ENCODE measurements at regions not wholly inside any gene's neighbourhood (a gene's known extent, or its start where the extent isn't known, plus 50 kb on each side); places are given as distances from the start of the nearest gene placed in this dataset.

- no peak for TF ChIP-seq ZBTB7A (IDR thresholded peaks at IDR 0.05; ENCODE audit: low read depth)
- no peak for TF ChIP-seq TEAD4 (IDR thresholded peaks at IDR 0.05)
- no peak for TF ChIP-seq CEBPB (IDR thresholded peaks at IDR 0.05)
- TF ChIP-seq RAD21 (IDR thresholded peaks at IDR 0.05; ENCODE audit: low read depth), result no peak
- TF ChIP-seq MAX (IDR thresholded peaks at IDR 0.05), result no peak
- TF ChIP-seq CREB1 (IDR thresholded peaks at IDR 0.05; ENCODE audit: low read depth), result no peak
- TF ChIP-seq NFIC (IDR thresholded peaks at IDR 0.05), result no peak
- no peak for TF ChIP-seq TCF12 (IDR thresholded peaks at IDR 0.05; ENCODE audit: low read depth)
- no peak for TF ChIP-seq YY1 (IDR thresholded peaks at IDR 0.05; ENCODE audit: low read depth)
- TF ChIP-seq FOXM1 (IDR thresholded peaks at IDR 0.05; ENCODE audit: borderline replicate concordance, low read depth), result no peak
- no peak for TF ChIP-seq EP300 (IDR thresholded peaks at IDR 0.05; ENCODE audit: borderline replicate concordance)
- TF ChIP-seq TAF1 (IDR thresholded peaks at IDR 0.05; ENCODE audit: low read depth), result no peak
- no peak for TF ChIP-seq REST (IDR thresholded peaks at IDR 0.05; ENCODE audit: low read depth)
- TF ChIP-seq EGR1 (IDR thresholded peaks at IDR 0.05), result no peak
- no peak for TF ChIP-seq USF1 (IDR thresholded peaks at IDR 0.05)
These were observed 83.6 kb downstream of the HS1BP3 start for GRCh38 chr2:20567159-20567925.
